NCI-H2081 (cell line): ENCODE measurements at regions not wholly inside any gene's neighbourhood (a gene's known extent, or its start where the extent isn't known, plus 50 kb on each side); places are given as distances from the start of the nearest gene placed in this dataset.

ENCODE experiments used
- DNase-seq, 2 experiments: peaks; one replicate each; lab custom pipeline; 2025; lab: John Stamatoyannopoulos, UW

GRCh38 chr4:124529131-124529530 is 183.4 kb downstream of the ANKRD50 start:
- DNase-seq = no peak

GRCh38 chr4:124530464-124531077 is 182.0 kb downstream of the ANKRD50 start:
- DNase-seq = no peak

GRCh38 chr4:124534131-124534530 is 178.4 kb downstream of the ANKRD50 start:
- no peak for DNase-seq

- no peak for DNase-seq
Observed at GRCh38 chr4:124535003-124535402, 177.5 kb downstream of the ANKRD50 start.

GRCh38 chr4:124536946-124537345 is 175.6 kb downstream of the ANKRD50 start:
- no peak for DNase-seq

- DNase-seq = no peak
Observed at GRCh38 chr4:124537971-124538370, 174.6 kb downstream of the ANKRD50 start.

GRCh38 chr4:124540014-124540413 is 172.5 kb downstream of the ANKRD50 start:
- no peak for DNase-seq

GRCh38 chr4:124541652-124542420 is 170.7 kb downstream of the ANKRD50 start:
- DNase-seq = no peak

- no peak for DNase-seq
Observed at GRCh38 chr4:124555959-124556358, 156.6 kb downstream of the ANKRD50 start.

GRCh38 chr4:124564121-124564520 is 148.4 kb downstream of the ANKRD50 start:
- DNase-seq = no peak

- DNase-seq = no peak
Observed at GRCh38 chr4:124565371-124565770, 147.2 kb downstream of the ANKRD50 start.

- no peak for DNase-seq
Observed at GRCh38 chr4:124566030-124566429, 146.5 kb downstream of the ANKRD50 start.

- no peak for DNase-seq
Observed at GRCh38 chr4:124573056-124573455, 139.5 kb downstream of the ANKRD50 start.

- no peak for DNase-seq
Observed at GRCh38 chr4:124579896-124580295, 132.6 kb downstream of the ANKRD50 start.

- DNase-seq = no peak
Observed at GRCh38 chr4:124583797-124584196, 128.7 kb downstream of the ANKRD50 start.

GRCh38 chr4:124589786-124590185 is 122.7 kb downstream of the ANKRD50 start:
- no peak for DNase-seq

- DNase-seq = no peak
Observed at GRCh38 chr4:124590480-124590879, 122.1 kb downstream of the ANKRD50 start.

- DNase-seq = peak in 1 of 2 experiments; percentile 2
Observed at GRCh38 chr4:124591637-124592036, 120.9 kb downstream of the ANKRD50 start.

- DNase-seq = no peak
Observed at GRCh38 chr4:124593494-124593893, 119.0 kb downstream of the ANKRD50 start.

GRCh38 chr4:124594945-124595344 is 117.6 kb downstream of the ANKRD50 start:
- DNase-seq = no peak

- DNase-seq = no peak
Observed at GRCh38 chr4:124596816-124597215, 115.7 kb downstream of the ANKRD50 start.

- no peak for DNase-seq
Observed at GRCh38 chr4:124610211-124610610, 102.3 kb downstream of the ANKRD50 start.
